ENCODE measurements at regions not wholly inside any gene's neighbourhood (a gene's known extent, or its start where the extent isn't known, plus 50 kb on each side); places are given as distances from the start of the nearest gene placed in this dataset.

DNA sequence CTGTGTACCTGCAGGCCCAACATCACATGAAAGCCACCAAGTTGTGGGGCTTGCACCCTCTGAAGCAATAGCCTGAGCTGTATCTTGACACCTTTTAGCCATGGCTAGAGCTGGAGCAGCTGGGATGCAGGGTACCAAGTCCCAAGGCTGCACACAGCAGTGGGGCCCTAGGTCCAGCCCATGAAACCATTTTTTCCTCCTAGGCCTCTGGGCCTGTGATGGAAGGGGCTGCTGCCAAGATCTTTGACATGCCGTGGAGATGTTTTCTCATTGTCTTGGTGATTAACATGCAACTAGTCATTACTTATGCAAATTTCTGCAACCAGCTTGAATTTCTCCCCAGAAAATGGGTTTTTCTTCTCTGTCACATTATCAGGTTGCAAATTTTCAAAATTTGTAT, 387.2 kb upstream of the RIOK2 start:
- TF ChIP-seq, protein P1, sequence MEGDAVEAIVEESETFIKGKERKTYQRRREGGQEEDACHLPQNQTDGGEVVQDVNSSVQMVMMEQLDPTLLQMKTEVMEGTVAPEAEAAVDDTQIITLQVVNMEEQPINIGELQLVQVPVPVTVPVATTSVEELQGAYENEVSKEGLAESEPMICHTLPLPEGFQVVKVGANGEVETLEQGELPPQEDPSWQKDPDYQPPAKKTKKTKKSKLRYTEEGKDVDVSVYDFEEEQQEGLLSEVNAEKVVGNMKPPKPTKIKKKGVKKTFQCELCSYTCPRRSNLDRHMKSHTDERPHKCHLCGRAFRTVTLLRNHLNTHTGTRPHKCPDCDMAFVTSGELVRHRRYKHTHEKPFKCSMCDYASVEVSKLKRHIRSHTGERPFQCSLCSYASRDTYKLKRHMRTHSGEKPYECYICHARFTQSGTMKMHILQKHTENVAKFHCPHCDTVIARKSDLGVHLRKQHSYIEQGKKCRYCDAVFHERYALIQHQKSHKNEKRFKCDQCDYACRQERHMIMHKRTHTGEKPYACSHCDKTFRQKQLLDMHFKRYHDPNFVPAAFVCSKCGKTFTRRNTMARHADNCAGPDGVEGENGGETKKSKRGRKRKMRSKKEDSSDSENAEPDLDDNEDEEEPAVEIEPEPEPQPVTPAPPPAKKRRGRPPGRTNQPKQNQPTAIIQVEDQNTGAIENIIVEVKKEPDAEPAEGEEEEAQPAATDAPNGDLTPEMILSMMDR (IDR thresholded peaks at IDR 0.05 in 4 of 5, conservative IDR thresholded peaks at IDR 0.05 in 1 of 5): no peak
- TF ChIP-seq POLR2A (IDR thresholded peaks at IDR 0.05): no peak

Data from gastrocnemius medialis (tissue), 4 donors.